Astrocyte (in vitro differentiated cells and primary cell): ENCODE measurements at regions not wholly inside any gene's neighbourhood (a gene's known extent, or its start where the extent isn't known, plus 50 kb on each side); places are given as distances from the start of the nearest gene placed in this dataset.

Source experiments
- EZH2 ChIP-seq: IDR thresholded peaks from 2 replicates; pipeline ENCODE4 v1.6.1; 2012; ENCODE audit warnings: mild to moderate bottlenecking, low read length, inconsistent platforms; ENCODE audit not compliant: insufficient read depth
- TF ChIP-seq, protein P1 (sequence below): IDR thresholded peaks from 2 replicates; pipeline ENCODE4 v1.5.1; 2011; ENCODE audit warnings: low read depth, mild to moderate bottlenecking, inconsistent platforms, low read length, moderate library complexity; ENCODE audit not compliant: insufficient read depth

DNA sequence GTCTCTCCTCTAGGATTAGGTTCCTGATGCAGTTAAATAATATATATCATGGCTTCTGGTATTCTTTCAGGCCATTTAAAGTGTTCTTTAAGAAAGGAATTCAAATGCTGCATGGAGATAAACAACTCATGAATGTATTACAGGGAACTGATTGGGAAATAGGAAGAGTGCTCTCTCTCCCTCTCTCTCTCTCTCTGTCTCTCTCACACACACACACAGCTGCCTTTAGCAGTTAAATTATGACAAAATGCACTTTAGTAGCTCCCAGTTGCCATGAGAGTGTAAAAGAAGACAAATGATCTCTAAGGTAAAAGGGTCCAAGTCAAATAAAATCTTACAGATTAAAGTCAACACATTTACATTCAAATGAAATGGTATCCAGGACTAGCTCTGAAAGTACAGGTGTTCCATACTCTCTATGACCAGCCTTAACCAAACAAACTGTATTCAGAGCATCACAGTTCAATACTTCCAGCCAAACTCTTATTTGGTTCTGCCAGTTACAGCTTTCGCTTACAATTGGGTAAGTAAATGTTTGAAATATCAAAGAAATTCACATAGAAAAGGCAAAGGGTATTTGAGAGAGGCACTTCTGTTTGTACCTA, 94.7 kb upstream of the CXXC4 start:
- TF ChIP-seq, protein P1, sequence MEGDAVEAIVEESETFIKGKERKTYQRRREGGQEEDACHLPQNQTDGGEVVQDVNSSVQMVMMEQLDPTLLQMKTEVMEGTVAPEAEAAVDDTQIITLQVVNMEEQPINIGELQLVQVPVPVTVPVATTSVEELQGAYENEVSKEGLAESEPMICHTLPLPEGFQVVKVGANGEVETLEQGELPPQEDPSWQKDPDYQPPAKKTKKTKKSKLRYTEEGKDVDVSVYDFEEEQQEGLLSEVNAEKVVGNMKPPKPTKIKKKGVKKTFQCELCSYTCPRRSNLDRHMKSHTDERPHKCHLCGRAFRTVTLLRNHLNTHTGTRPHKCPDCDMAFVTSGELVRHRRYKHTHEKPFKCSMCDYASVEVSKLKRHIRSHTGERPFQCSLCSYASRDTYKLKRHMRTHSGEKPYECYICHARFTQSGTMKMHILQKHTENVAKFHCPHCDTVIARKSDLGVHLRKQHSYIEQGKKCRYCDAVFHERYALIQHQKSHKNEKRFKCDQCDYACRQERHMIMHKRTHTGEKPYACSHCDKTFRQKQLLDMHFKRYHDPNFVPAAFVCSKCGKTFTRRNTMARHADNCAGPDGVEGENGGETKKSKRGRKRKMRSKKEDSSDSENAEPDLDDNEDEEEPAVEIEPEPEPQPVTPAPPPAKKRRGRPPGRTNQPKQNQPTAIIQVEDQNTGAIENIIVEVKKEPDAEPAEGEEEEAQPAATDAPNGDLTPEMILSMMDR = no peak
- TF ChIP-seq EZH2 = no peak
